ENCODE measurements at regions not wholly inside any gene's neighbourhood (a gene's known extent, or its start where the extent isn't known, plus 50 kb on each side); places are given as distances from the start of the nearest gene placed in this dataset.

DNA sequence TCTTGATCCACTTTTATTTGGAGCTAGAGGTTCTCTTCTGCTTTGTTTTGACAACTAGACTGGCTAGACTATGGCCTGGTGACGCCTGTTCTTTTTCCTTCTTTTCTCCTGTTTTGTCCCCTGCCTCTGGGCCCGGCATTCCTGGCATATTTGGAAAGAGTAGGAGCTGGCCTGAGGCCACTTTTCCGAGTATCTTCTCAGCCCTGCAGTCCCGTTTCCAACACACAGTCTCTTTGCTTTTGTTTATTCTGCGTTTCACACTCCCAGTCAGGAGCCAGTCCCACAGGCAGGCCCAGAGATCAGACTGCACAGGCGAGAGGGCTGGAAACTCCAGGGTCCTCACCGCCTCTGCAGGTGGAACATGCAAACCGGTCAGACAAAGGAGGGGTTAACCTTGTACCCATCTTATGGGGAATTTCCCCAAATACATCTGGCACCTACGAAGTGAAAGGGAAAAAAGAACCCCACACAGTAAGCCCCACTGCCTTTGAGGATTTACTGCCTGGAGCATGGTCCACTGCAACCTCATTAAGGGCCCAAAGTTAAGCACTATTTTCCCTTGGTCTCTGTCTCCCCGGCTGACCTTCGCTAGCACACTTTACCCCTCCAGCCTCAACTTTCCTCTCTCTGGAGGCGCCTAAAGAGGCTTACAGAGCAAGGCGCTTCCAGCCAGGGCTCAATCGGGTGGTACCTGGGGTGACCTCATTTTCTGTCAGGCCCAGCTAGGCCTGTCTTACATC is 141.1 kb downstream of the TOMM20 start (continued):
- TF ChIP-seq, protein P1, sequence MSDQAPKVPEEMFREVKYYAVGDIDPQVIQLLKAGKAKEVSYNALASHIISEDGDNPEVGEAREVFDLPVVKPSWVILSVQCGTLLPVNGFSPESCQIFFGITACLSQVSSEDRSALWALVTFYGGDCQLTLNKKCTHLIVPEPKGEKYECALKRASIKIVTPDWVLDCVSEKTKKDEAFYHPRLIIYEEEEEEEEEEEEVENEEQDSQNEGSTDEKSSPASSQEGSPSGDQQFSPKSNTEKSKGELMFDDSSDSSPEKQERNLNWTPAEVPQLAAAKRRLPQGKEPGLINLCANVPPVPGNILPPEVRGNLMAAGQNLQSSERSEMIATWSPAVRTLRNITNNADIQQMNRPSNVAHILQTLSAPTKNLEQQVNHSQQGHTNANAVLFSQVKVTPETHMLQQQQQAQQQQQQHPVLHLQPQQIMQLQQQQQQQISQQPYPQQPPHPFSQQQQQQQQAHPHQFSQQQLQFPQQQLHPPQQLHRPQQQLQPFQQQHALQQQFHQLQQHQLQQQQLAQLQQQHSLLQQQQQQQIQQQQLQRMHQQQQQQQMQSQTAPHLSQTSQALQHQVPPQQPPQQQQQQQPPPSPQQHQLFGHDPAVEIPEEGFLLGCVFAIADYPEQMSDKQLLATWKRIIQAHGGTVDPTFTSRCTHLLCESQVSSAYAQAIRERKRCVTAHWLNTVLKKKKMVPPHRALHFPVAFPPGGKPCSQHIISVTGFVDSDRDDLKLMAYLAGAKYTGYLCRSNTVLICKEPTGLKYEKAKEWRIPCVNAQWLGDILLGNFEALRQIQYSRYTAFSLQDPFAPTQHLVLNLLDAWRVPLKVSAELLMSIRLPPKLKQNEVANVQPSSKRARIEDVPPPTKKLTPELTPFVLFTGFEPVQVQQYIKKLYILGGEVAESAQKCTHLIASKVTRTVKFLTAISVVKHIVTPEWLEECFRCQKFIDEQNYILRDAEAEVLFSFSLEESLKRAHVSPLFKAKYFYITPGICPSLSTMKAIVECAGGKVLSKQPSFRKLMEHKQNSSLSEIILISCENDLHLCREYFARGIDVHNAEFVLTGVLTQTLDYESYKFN (CRISPR knock-in tag; conservative IDR thresholded peaks at IDR 0.05): peak; percentile 76; the same call in 1 of the 2 replicates
- TF ChIP-seq TRIM24 (CRISPR knock-in tag; IDR thresholded peaks at IDR 0.05): no peak
- no peak for TF ChIP-seq FOXA1 (IDR thresholded peaks at IDR 0.05)
- peak; percentile 72; the same call in 1 of the 2 replicates for TF ChIP-seq FOXA1 (CRISPR knock-in tag; IDR thresholded peaks at IDR 0.05)
- TF ChIP-seq ZNF331 (CRISPR knock-in tag; IDR thresholded peaks at IDR 0.05): peak; percentile 60; the same call in 1 of the 2 replicates
- peak; percentile 35; the same call in 1 of the 2 replicates for TF ChIP-seq PPARG (CRISPR knock-in tag; conservative IDR thresholded peaks at IDR 0.05)
- TF ChIP-seq ZNF143 (CRISPR knock-in tag; IDR thresholded peaks at IDR 0.05): no peak; the same call in 1 of the 2 replicates
- 0 out of 2 replicates have a peak, but pooled peaks have one; percentile 51 for TF ChIP-seq ESRRA (CRISPR knock-in tag; IDR thresholded peaks at IDR 0.05; ENCODE audit: low read depth)
- TF ChIP-seq KLF6 (CRISPR knock-in tag; IDR thresholded peaks at IDR 0.05): 0 out of 2 replicates have a peak, but pooled peaks have one; percentile 10
- TF ChIP-seq, protein P2, sequence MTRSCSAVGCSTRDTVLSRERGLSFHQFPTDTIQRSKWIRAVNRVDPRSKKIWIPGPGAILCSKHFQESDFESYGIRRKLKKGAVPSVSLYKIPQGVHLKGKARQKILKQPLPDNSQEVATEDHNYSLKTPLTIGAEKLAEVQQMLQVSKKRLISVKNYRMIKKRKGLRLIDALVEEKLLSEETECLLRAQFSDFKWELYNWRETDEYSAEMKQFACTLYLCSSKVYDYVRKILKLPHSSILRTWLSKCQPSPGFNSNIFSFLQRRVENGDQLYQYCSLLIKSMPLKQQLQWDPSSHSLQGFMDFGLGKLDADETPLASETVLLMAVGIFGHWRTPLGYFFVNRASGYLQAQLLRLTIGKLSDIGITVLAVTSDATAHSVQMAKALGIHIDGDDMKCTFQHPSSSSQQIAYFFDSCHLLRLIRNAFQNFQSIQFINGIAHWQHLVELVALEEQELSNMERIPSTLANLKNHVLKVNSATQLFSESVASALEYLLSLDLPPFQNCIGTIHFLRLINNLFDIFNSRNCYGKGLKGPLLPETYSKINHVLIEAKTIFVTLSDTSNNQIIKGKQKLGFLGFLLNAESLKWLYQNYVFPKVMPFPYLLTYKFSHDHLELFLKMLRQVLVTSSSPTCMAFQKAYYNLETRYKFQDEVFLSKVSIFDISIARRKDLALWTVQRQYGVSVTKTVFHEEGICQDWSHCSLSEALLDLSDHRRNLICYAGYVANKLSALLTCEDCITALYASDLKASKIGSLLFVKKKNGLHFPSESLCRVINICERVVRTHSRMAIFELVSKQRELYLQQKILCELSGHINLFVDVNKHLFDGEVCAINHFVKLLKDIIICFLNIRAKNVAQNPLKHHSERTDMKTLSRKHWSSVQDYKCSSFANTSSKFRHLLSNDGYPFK (CRISPR knock-in tag; IDR thresholded peaks at IDR 0.05; ENCODE audit: borderline replicate concordance): peak; percentile 47; the same call in 1 of the 2 replicates
- peak; percentile 62; the same call in 1 of the 2 replicates for TF ChIP-seq ZNF761 (CRISPR knock-in tag; conservative IDR thresholded peaks at IDR 0.05)
- peak; percentile 93 for TF ChIP-seq ZFX (CRISPR knock-in tag; IDR thresholded peaks at IDR 0.05; ENCODE audit: low read depth)
- TF ChIP-seq ZNF230 (CRISPR knock-in tag; IDR thresholded peaks at IDR 0.05): peak; percentile 84; the same call in 1 of the 2 replicates
- peak; percentile 86 for TF ChIP-seq PHF21A (CRISPR knock-in tag; IDR thresholded peaks at IDR 0.05)
- TF ChIP-seq CHD2 (IDR thresholded peaks at IDR 0.05; ENCODE audit: low read depth, low read length): no peak
- TF ChIP-seq CREM (IDR thresholded peaks at IDR 0.05): 0 out of 2 replicates have a peak, but pooled peaks have one; percentile 14
- no peak for TF ChIP-seq CREM (CRISPR knock-in tag; IDR thresholded peaks at IDR 0.05)
- 0 out of 2 replicates have a peak, but pooled peaks have one; percentile 81 for TF ChIP-seq ZNF543 (CRISPR knock-in tag; IDR thresholded peaks at IDR 0.05)
- no peak; the same call in 1 of the 2 replicates for TF ChIP-seq BRD4 (CRISPR knock-in tag; IDR thresholded peaks at IDR 0.05)
- TF ChIP-seq, protein P3, sequence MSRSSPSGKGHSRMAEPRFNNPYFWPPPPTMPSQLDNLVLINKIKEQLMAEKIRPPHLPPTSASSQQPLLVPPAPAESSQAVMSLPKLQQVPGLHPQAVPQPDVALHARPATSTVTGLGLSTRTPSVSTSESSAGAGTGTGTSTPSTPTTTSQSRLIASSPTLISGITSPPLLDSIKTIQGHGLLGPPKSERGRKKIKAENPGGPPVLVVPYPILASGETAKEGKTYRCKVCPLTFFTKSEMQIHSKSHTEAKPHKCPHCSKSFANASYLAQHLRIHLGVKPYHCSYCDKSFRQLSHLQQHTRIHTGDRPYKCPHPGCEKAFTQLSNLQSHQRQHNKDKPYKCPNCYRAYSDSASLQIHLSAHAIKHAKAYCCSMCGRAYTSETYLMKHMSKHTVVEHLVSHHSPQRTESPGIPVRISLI (CRISPR knock-in tag; IDR thresholded peaks at IDR 0.05; ENCODE audit: borderline replicate concordance): 0 out of 2 replicates have a peak, but pooled peaks have one; percentile 38
- TF ChIP-seq ZNF207 (IDR thresholded peaks at IDR 0.05; ENCODE audit: borderline replicate concordance): no peak
- peak; percentile 47; the same call in 1 of the 2 replicates for TF ChIP-seq NCOA1 (CRISPR knock-in tag; IDR thresholded peaks at IDR 0.05)
- TF ChIP-seq GLI4 (CRISPR knock-in tag; IDR thresholded peaks at IDR 0.05; ENCODE audit: borderline replicate concordance): no peak; the same call in 1 of the 2 replicates
